Fibroblast of pulmonary artery (primary cell): ENCODE measurements at regions not wholly inside any gene's neighbourhood (a gene's known extent, or its start where the extent isn't known, plus 50 kb on each side); places are given as distances from the start of the nearest gene placed in this dataset.

ENCODE experiments used
- DNase-seq: peaks from one replicate; pipeline ENCODE4 v3.0.0-alpha.2; 2010; ENCODE audit warnings: low read depth
- H3K4me3 ChIP-seq: replicated peaks from 2 replicates; pipeline ENCODE4 v1.5.1; 2011; ENCODE audit warnings: low read depth, mild to moderate bottlenecking, control low read depth, low read length, moderate library complexity
- TF ChIP-seq, protein P1 (sequence below): IDR thresholded peaks from 2 replicates; pipeline ENCODE4 v1.5.1; 2011; ENCODE audit warnings: mild to moderate bottlenecking, control low read depth, low read length, inconsistent platforms; ENCODE audit errors: missing control alignments

DNA sequence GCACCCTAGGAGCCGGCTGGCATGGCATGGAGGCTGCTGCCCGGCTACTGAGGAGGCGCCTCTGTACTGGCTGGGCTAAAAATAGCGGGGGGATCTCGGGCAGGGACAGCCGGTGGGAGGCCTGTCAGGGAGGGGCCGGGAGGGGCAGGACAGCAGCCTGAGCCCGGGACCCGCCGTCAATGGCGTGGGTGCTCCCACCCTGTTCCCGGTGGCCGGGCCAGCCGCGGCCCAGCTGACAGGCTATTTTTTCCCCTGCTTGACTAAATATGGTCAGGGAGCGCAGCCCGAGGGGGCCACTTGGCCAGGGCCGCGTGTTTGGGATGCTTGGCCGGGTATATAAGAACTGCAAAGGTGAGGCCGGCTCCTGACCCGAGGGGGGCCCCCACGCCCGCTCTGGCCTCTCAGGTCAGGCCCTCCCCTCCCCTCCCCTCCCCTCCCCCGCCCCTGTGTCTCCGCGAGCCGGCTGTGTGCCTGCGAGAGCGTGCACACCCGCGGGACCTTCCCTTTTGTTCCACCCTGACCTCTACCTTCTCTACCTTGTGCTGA, 74.4 kb upstream of the GATA5 start:
- no peak overlapping the region for H3K4me3 ChIP-seq
- no peak for DNase-seq
- TF ChIP-seq, protein P1, sequence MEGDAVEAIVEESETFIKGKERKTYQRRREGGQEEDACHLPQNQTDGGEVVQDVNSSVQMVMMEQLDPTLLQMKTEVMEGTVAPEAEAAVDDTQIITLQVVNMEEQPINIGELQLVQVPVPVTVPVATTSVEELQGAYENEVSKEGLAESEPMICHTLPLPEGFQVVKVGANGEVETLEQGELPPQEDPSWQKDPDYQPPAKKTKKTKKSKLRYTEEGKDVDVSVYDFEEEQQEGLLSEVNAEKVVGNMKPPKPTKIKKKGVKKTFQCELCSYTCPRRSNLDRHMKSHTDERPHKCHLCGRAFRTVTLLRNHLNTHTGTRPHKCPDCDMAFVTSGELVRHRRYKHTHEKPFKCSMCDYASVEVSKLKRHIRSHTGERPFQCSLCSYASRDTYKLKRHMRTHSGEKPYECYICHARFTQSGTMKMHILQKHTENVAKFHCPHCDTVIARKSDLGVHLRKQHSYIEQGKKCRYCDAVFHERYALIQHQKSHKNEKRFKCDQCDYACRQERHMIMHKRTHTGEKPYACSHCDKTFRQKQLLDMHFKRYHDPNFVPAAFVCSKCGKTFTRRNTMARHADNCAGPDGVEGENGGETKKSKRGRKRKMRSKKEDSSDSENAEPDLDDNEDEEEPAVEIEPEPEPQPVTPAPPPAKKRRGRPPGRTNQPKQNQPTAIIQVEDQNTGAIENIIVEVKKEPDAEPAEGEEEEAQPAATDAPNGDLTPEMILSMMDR: no peak

DNA sequence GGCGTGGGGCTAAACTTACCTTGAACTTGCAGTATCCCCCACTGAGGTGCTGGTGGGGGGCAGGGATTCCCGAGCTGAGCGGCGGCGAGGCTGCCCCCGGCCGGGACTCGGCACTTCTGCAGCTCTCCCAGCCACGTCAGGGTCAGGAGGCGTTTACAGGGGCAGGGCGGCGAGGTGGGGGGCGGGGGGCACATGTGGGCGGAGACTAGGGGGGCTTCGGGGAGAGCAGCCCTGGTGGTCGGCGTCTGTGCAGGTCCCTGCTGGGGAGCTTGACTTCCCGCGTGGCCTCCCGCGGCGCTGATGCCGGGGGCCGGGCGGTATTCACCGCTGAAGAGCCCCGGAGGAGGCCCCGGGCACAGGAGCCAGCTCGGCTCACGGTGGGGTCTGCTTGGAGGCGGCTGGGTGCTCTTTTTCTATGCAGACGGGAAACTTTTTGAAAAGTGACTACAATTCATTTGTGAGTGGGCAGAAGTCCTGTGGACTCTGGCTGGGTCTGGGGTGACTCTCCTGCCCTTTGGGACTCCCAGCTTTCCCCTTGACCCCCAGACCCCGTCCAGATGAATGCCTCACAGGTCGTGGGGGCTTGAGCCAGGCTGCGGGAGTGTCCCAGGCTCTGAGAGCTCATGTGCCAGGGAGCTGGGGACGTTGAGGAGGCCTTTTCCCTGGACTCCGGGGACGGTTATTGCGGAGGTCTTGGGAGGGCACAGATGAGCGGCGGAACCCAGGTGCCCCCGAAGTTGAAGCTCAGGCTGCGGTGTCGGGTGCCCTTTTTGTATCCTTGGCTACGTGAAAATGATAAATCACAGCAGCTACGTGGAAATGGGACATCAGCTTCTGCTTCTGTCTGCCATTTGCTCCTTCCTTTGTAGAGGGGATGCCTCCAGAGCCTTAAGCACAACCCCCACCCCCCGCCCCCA, 75.9 kb upstream of the GATA5 start:
- TF ChIP-seq, protein P1: no peak
- DNase-seq: no peak
- no peak overlapping the region for H3K4me3 ChIP-seq

DNA sequence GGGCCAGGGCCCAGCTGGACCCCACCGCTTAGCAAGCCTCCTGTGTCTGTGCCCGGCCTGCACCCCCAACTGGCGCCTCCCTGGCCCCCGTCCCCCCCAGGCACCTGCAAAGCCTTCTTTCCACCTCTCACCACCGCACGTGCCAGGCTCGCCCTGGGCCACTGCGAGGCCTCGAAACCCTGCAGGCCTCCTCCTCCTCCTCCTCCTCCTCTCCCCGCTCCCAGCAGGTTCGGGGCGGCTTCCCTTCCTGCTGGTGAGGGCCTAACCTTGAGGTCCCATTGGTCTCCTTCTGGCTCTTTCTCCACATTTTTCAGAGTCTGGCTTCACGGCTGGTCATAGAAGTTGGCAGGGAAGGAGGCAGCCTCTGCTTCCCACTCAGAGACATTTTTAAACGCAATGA, 76.8 kb upstream of the GATA5 start:
- TF ChIP-seq, protein P1: no peak
- no peak for DNase-seq
- H3K4me3 ChIP-seq: no peak overlapping the region

DNA sequence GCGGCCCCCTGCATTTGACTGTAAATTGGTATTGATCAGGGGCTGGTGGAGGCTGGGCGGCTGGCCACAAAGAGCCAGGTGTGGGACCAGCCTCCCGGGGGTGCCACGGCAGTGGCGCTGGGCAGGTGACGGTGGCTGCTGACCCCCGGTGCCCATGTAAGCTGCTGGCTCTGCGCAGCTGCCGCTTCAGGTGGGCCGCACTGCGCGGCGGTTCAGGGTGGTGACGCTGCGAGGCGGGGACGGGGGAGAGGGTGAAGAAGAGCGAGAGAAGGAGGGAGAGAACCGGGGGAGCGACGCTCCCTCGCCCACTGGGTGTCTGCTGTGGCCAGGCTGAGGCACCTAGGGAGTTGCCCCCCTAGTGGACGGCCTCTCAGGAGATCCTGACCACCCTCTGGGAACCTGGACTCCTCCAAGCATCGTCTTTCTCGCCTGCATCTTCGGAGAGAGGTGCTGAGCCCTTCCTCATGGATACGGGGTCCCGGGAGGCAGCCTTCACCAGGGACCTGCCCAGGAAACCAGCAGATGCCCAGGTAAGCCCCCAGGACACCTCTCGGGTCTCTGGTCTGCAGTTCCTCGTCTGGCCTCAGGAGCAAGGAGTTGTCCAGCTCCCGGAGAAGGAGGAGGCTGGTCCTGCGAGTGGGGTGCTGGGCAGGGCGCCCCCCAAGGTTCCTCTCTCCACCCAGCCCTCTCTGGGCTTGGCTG, 77.5 kb upstream of the GATA5 start:
- H3K4me3 ChIP-seq: no peak overlapping the region
- TF ChIP-seq, protein P1: no peak

DNA sequence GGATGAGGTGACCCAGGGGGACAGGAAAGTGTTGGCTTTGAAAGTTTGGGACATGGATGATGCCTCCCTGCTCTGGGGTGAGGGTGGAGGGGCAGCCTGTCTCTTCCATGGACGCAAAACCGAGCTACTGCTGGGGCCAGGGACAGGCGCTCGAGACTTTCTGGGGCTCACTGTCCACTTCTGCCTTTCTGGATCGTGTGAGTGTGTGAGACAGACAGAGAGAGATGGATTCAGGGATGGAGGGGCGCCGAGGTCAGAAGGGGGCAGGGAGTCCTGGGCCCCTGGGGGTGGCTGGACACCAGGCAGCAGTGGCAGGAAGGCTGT, 78.0 kb upstream of the GATA5 start:
- DNase-seq: no peak
- TF ChIP-seq, protein P1: no peak
- H3K4me3 ChIP-seq: no peak overlapping the region

More for the DNA sequence above, 77.5 kb upstream of the GATA5 start:
- no peak for DNase-seq

DNA sequence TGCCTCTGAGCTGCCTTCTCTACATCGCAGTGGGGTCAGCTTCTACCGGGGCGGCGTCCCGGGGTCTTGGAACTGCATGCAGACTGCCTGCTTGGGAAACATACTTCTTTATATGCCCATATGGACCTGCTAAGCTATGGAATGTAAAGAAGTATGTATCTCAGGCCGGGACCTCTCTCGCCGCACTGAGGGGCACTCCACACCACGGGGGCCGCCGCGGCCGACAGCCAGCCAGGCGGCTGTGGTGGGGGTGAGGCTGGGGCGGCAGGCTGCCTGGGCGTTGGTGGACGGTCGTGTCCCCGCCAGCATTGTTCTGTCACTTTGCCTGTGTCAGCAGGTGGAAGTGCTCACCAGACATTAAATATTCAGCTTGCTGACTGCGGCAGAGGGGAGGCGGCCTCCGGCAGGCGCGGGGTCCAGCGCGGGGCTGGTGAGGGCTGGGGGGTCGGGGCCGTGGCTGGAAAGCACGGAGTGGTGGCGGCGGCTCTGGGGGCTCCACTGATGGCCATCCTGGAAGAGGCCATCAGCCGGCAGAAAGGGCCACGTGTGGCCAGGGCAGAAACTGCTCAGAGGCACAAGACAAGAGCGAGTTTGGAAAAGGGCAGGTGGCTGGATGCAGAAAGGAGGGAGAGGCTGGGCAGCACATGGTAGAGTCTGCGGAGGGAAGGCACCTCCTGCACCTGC, 78.6 kb upstream of the GATA5 start:
- TF ChIP-seq, protein P1: no peak
- no peak for DNase-seq
- no peak overlapping the region for H3K4me3 ChIP-seq
